Keratinocyte (primary cell): ENCODE measurements at regions not wholly inside any gene's neighbourhood (a gene's known extent, or its start where the extent isn't known, plus 50 kb on each side); places are given as distances from the start of the nearest gene placed in this dataset.
A peak's percentile ranks its signal among the peaks of the same experiment; 100 is the strongest.

Experiments
- DNase-seq: peaks from one replicate; pipeline ENCODE4 v3.0.0-alpha.2; 2011; ENCODE audit warnings: low read depth, missing footprints, low spot score
- FAIRE-seq: peaks from 2 replicates; lab custom pipeline; 2011; peaks lifted over from hg19 to GRCh38; lab: Jason Lieb, UNC
- H2AFZ ChIP-seq: 2 replicates; pipeline ENCODE4 v1.6.0; 2012; ENCODE audit warnings: low read length, control low read depth, inconsistent platforms; ENCODE audit not compliant: control insufficient read depth
- H3K27ac ChIP-seq: 2 replicates; pipeline ENCODE4 v1.5.1; 2011; ENCODE audit warnings: low read length; ENCODE audit not compliant: control insufficient read depth, insufficient read depth
- H3K27me3 ChIP-seq: 3 replicates; pipeline ENCODE4 v1.6.0; 2011; ENCODE audit warnings: low read length; ENCODE audit not compliant: control insufficient read depth, insufficient read depth; ENCODE audit errors: extremely low read depth
- H3K36me3 ChIP-seq, 2 experiments: 2 replicates in 1 of 2; 3 replicates in 1 of 2; pipeline ENCODE4 v1.5.1; 2011; ENCODE audit warnings: low read length in 2 of 2, mild to moderate bottlenecking in 1 of 2; ENCODE audit not compliant: control insufficient read depth in 2 of 2, insufficient read depth in 2 of 2; ENCODE audit errors: extremely low read depth in 1 of 2
- H3K4me1 ChIP-seq: 3 replicates; pipeline ENCODE4 v1.5.1; 2011; ENCODE audit warnings: low read length; ENCODE audit not compliant: control insufficient read depth, insufficient read depth; ENCODE audit errors: extremely low read depth
- H3K4me2 ChIP-seq: 3 replicates; pipeline ENCODE4 v1.6.0; 2011; ENCODE audit warnings: low read depth, low read length; ENCODE audit not compliant: control insufficient read depth, insufficient read depth; ENCODE audit errors: extremely low read depth
- H3K4me3 ChIP-seq, 3 experiments: fragments of 200-600 bp in 1 of 3; sonication (generic) in 1 of 3; 2 replicates in 2 of 3; 3 replicates in 1 of 3; pipeline ENCODE4 v1.5.1; 2011 to 2016; ENCODE audit warnings: low read length in 3 of 3, mild to moderate bottlenecking in 3 of 3, control low read depth in 2 of 3, inconsistent platforms in 1 of 3, low read depth in 1 of 3, mixed read lengths in 1 of 3, mixed run types in 1 of 3, moderate library complexity in 1 of 3; ENCODE audit not compliant: control insufficient read depth in 2 of 3, insufficient read depth in 2 of 3; ENCODE audit errors: extremely low read depth in 1 of 3
- H3K79me2 ChIP-seq: 2 replicates; pipeline ENCODE4 v1.6.0; 2012; ENCODE audit warnings: low read length; ENCODE audit not compliant: control insufficient read depth, insufficient read depth
- H3K9ac ChIP-seq: 3 replicates; pipeline ENCODE4 v1.6.0; 2011; ENCODE audit warnings: low read length; ENCODE audit not compliant: control insufficient read depth, insufficient read depth; ENCODE audit errors: extremely low read depth
- H3K9me1 ChIP-seq: 3 replicates; pipeline ENCODE4 v1.6.0; 2011; ENCODE audit warnings: low read length; ENCODE audit not compliant: control insufficient read depth, insufficient read depth; ENCODE audit errors: extremely low read depth
- H3K9me3 ChIP-seq: 2 replicates; pipeline ENCODE4 v1.5.1; 2012; ENCODE audit warnings: low read depth, low read length; ENCODE audit not compliant: control insufficient read depth
- H4K20me1 ChIP-seq: 3 replicates; pipeline ENCODE4 v1.6.0; 2011; ENCODE audit warnings: low read length; ENCODE audit not compliant: control insufficient read depth, insufficient read depth; ENCODE audit errors: extremely low read depth
- EZH2 ChIP-seq: IDR thresholded peaks from one replicate; pipeline ENCODE4 v1.6.1; 2012; ENCODE audit warnings: inconsistent platforms, mild to moderate bottlenecking, low read length, moderate library complexity
- dilution Hi-C: fragments of 300-500 bp; cut with MboI; formaldehyde crosslinking; loops from one replicate; pipeline ENCODE4 v1.7.0; 2020; ENCODE audit warnings: low sequenced_read_pairs; ENCODE audit not compliant: extremely low pct_ligation_motif_present
- TF ChIP-seq, protein P1 (sequence below), 3 experiments: IDR thresholded peaks in 1 of 3; conservative IDR thresholded peaks in 1 of 3; optimal IDR thresholded peaks in 1 of 3; 2 replicates in 2 of 3; 3 replicates in 1 of 3; pipeline versions ENCODE3 to v1.5.1; 2011; ENCODE audit warnings: low read length in 3 of 3, mild to moderate bottlenecking in 3 of 3, moderate library complexity in 2 of 3, control low read depth in 1 of 3, inconsistent platforms in 1 of 3; ENCODE audit not compliant: insufficient read depth in 2 of 3; ENCODE audit errors: extremely low read depth in 1 of 3

DNA sequence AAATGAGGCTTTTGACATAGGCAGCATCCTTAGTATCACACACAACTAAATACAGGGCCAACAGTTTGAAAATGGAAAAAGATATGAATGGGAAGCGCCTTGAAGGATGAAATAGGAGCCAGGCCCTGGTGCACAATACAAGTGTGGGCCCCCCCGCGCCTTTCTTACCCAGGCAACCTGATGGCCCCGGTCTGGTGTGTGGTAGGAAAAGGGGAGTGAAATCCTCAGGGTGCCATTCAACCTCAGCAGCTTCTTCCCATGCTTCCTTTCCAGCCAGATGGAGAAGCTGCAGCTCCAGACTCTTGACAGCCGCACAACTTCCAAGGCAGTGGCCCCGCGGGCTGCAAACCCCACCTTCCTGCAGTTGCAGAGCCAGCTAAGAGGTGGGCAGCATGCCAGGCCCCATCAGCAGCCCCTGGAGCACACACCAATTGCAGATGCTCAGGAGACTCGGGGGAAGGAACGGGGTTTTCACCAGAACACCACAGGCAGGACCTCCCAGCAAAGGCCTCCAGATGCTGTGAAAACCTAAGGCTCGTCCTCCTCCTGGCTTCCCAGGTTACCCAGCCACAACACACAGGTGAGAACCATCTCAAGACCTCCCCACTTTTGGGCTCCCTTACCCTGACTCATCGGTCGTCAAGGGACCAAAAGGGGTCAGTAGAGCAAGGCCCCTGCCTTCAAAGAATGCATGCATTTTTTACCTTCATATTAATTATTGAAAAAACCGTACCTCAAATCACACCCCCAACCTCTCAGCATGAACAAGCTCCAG lies 101.6 kb downstream of the CPN2 start:
- dilution Hi-C loops, result no loop called here

GRCh38 chr3:194250098-194251002 lies 100.8 kb downstream of the CPN2 start:
- peaks cover 53% of the 10 kb centered on the region for H3K27me3 ChIP-seq
- no peak overlapping the region for H3K9ac ChIP-seq
- H3K4me2 ChIP-seq, result no peak overlapping the region
- no peak overlapping the region for H2AFZ ChIP-seq
- no peak for FAIRE-seq
- peaks cover 2% of the 10 kb centered on the region for H3K9me1 ChIP-seq
- no peaks in the 10 kb centered on the region for H3K9me3 ChIP-seq
- no peak overlapping the region for H3K27ac ChIP-seq
- DNase-seq, result no peak
- no peaks in the 10 kb centered on the region for H3K79me2 ChIP-seq
- TF ChIP-seq EZH2, result peak; percentile 2
- TF ChIP-seq, protein P1, sequence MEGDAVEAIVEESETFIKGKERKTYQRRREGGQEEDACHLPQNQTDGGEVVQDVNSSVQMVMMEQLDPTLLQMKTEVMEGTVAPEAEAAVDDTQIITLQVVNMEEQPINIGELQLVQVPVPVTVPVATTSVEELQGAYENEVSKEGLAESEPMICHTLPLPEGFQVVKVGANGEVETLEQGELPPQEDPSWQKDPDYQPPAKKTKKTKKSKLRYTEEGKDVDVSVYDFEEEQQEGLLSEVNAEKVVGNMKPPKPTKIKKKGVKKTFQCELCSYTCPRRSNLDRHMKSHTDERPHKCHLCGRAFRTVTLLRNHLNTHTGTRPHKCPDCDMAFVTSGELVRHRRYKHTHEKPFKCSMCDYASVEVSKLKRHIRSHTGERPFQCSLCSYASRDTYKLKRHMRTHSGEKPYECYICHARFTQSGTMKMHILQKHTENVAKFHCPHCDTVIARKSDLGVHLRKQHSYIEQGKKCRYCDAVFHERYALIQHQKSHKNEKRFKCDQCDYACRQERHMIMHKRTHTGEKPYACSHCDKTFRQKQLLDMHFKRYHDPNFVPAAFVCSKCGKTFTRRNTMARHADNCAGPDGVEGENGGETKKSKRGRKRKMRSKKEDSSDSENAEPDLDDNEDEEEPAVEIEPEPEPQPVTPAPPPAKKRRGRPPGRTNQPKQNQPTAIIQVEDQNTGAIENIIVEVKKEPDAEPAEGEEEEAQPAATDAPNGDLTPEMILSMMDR (optimal IDR thresholded peaks at IDR 0.05 in 1 of 3, IDR thresholded peaks at IDR 0.05 in 1 of 3, conservative IDR thresholded peaks at IDR 0.05 in 1 of 3; ENCODE audit: extremely low read depth in 1 of 3, insufficient read depth in 2 of 3, low read length in 3 of 3), result no peak
- H3K4me3 ChIP-seq, result no peak overlapping the region
- no peaks in the 10 kb centered on the region for H4K20me1 ChIP-seq
- no peaks in the 10 kb centered on the region for H3K4me1 ChIP-seq
- dilution Hi-C loops, result no loop called here
- H3K36me3 ChIP-seq, result no peaks in the 10 kb centered on the region

More for the DNA sequence above, 101.6 kb downstream of the CPN2 start:
- H3K79me2 ChIP-seq, result no peaks in the 10 kb centered on the region
- H3K27ac ChIP-seq, result no peak overlapping the region
- H3K4me3 ChIP-seq, result no peak overlapping the region
- no peak overlapping the region for H3K4me2 ChIP-seq
- H3K4me1 ChIP-seq, result no peaks in the 10 kb centered on the region
- H4K20me1 ChIP-seq, result no peaks in the 10 kb centered on the region
- H3K27me3 ChIP-seq, result peaks cover 53% of the 10 kb centered on the region
- FAIRE-seq, result no peak
- TF ChIP-seq, protein P1 (optimal IDR thresholded peaks at IDR 0.05 in 1 of 3, IDR thresholded peaks at IDR 0.05 in 1 of 3, conservative IDR thresholded peaks at IDR 0.05 in 1 of 3; ENCODE audit: extremely low read depth in 1 of 3, insufficient read depth in 2 of 3, low read length in 3 of 3), result no peak
- no peak for TF ChIP-seq EZH2
- H3K9ac ChIP-seq, result no peak overlapping the region
- no peak overlapping the region for H2AFZ ChIP-seq
- no peaks in the 10 kb centered on the region for H3K36me3 ChIP-seq
- peaks cover 2% of the 10 kb centered on the region for H3K9me1 ChIP-seq
- H3K9me3 ChIP-seq, result no peaks in the 10 kb centered on the region
- no peak for DNase-seq
